ENCODE measurements at regions not wholly inside any gene's neighbourhood (a gene's known extent, or its start where the extent isn't known, plus 50 kb on each side); places are given as distances from the start of the nearest gene placed in this dataset.

DNA sequence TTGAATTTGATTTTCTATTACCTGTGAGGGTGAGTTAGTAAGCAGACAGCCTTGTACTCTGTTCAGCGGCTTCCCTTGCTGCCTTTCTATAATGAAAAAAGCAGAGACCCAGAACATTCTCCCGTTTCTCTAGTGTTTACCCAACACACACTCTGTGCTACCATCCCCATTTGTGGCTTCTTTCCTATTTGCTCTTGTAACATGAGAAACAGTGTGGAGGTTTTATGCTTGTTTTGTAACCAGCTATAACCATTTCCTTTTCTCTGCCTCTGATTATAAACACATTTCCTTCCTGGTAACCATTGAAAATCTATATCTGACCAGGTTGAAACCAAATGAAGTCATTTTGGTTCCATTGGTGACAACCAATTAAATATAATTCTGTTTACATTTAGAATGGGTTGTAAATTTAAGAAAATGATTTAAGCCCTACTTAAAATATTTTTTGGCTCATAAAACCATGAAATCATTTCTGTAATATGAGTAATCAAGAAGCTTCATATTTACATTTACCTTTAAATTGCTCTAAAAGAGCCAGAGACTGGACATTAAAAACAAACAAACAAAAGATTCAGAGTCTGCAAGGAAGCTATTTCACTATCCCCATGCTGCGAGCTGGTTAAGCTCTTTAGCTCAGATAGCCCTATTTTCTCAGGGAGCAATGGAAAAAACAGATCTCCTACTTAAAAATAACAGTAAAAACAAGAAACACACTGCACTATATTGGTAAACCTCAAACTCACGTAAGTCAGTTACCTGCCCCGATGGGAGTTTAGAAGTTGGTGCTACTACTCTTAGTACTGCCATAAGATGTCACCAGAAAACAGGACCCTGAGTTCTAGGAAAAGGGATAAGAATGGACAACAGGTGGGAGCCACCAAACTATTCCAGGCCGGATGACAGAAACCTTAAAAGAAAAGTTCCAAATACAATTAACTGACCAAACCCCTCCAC is 206.5 kb upstream of the EEA1 start:
- DNase-seq: no peak

DNA sequence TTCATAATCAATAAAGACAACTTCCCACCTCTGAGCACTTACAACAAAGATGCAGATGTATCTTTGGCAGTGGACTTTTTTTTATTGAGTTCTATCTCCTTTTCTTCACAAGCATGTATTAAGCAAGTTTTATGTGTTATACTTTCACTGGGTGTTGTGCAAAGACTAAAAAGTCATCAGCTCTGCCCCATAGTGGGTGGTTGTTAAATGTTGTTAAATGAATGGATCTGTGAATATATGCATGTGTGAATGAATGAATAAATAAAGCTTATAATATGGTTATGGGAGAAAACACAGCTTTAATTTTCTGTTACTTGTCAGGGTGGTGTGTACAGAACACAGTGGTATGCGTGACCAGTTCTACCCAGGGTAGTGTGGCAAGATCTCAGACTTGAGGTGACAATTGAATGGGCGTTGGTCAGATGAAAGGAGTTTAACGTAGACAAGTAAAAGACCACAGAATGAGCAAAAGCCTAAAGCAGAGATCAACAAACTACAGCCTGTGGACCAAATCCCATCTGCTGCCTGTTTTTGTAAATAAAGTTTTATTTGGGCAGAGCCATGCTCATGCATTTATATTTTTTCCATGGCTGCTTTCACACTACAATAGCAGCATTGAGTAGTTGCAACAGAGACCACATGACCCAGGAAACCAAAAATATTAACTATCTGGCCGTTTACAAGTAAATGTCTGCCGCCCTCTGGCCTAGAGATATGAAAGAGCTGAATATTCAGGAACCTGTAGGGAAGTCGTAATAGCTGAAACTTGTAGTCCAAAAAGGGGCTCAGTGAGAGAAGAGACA is 207.4 kb upstream of the EEA1 start:
- no peak for DNase-seq

DNA sequence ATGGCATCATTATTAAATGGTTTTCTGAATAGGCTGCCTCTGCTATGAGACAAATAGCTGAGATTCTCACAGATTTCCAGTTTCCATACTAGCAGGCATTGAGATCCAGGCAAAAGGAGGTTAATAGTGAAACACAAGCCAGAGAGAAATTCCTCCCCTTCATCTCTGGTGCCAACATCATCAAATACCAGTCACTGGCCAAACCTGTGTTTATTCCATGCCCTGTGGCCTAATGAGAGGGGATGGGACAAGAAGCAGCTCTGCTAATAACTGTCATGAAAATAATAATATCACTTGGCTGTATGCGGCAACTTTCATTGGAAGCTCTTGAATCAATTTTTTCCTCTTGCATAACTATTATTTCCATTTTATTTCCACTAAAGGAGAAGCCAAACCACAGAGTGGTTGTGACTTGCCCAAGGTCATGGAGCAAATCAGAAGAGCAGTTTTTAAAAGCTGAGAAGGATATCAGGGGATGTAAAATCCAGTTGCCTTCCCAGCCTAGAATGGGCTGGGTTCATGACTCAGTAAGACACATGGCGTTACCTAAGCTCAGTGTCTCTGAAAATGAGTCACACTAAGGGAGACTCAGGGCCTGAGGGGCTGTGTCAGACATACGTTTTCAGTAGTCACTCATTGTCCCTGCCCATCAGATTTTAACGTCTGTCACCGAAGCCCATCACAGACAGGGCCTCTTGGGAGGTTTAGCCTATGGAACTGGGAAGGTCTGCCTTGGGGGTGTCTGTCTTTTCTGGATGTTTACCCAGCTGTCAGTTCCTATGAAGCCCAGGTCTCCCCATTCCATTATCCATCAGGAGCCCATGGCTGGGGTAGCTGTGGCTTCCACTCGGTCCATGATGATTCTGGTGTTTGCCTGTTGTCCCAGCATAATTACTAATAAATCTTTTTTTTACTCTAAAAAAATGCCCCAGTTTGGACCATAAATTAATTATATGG is 208.8 kb upstream of the EEA1 start:
- DNase-seq: no peak

DNA sequence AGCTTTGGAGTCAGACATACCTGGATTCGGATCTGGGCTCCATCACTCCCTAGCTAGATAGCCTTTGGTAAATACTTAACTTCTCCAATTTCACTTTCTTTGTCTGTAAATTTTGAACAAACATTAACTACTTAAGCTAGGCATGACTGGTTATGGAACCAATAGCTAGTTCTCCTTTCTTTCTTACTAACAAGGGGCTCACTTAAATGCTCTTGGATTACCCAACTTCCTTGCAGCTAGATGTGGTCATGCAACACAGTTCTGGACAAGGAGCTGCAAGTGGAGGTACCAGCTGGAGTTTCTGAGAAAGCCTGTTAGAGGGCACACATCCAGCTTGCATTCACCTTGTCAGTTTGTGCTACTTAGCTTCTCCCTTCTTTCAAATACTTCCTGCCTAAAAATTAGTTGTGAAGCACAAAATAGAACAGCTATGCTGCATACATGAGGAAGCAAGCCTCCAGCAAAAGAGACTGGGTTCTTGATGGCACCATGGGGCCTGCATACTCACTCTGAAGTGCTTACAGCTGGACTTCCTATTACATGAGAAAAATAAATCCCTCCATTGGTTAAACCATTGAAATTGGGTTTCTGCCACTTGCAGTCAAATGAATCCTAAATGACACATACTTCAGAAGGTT is 210.1 kb upstream of the EEA1 start:
- no peak for DNase-seq

DNA sequence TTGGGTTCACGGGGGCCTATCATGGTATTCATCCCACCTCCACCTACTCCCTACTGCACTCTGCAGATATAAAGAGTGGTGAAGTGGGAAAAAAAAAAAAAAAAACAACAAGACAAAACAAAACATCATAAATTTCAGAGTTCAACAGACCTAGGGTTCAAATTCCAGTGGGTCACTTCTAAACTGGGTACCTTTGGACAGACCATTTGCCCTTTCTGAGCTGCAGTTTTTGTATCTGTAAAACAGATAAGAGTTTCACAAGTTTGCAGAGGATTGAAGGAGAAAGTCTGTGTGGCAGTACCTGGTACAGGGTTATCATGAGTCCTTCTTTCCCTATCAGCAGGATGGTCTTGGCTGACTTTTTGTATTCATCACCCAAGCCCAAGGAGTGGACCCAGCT is 211.2 kb upstream of the EEA1 start:
- DNase-seq: no peak

DNA sequence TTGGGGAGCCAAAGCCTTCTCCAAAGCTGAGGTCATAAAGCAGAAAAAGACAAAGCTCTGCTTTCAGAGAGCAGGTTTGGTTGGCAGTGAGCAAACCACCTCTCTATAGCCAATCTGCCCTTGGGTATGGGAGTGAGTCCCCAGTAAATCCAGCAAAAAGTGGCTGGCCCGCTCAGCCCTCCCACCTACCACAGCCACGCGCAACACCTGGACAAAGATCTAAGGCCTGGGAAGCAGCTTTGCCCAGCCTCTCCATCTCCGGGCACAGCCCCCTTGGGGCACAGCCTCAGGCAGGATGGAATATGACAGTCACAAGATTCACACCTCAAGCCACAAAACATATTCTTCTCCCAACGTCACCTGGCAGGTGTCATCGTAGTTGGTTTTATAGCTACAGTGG is 211.7 kb upstream of the EEA1 start:
- DNase-seq: no peak

DNA sequence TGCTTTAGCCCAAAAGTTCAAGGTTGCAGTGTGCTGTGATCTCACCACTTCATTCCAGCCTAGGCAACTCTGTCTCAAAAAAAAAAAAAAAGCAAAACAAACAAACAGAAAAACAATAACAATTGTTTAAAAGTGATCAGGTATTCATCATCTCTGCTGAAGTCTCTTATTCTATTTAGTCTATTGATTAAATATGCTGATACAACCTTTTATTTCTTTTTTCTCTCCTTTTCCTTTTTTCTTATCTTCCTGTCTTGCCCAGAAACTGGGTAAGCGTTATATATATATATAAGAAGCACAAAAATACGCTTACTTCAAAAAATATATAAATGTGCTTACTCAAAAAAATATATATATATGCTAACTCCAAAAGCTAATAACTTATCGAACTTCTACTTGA is 213.8 kb upstream of the EEA1 start:
- DNase-seq: no peak

DNA sequence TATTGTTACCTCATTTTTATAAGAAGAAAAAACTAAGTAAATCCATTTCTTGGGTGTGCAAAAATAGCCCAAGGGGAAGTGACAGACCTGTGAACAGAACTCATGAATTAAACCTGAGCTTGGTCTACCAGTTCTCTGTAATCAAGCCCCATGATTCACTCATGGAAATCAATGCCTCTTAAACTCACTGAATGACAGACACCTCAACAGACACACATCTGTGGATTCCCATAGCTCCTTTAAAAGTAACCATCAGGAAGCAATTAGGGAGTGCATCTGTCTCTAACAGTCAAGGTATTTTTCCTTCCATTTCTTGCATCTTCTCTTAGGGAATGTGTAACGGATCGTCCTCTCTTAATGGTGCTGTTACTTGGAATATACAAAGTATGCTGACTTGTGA is 215.0 kb upstream of the EEA1 start:
- no peak for DNase-seq

DNA sequence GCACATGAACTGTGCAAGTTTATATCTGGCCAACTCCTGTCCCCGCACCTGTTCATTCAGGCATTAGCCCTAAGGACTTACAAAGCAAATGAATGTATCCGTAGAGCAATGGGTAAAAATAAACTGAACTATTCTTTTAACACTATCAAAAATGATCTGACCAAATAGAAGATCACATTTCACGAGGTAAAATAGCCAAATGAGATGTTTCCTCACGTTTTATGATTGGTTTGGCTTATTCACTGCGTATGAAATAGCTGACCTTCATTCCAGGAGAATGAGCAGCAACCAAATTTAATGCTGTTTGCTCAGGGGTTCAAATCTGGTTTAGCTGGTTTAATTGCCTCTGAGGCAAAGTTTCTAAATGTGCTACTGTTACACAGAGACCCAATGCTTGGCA is 216.0 kb upstream of the EEA1 start:
- no peak for DNase-seq

DNA sequence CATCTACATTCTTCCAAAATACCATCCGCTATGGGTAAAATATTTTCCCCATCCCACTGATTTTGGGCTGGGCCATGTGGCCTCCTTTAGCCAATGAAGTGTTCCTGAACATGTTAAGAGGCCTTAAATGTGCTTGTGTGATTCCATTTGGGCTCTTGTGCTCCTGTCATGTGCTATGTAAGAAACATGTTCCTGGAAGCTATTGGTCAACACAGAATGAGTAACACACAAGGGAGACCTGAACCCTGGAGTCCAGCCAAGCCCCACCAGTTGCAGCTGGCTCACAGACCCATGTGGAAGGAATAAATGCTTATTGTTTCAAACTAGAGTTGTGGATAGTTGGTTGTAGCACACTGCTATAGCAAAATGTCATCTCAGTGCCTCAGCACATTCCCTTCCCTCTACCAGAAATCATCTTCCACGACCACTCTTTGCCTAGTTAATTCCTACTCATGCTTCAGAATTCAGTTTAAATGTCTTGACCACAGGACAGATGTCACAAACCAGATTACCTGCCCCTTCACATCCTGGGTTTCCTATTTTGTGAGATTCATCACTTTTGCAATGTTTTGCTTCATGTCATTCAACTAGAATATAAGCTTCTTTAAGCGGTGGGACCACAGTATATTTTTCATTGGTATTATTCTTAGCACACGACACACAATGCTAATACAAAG is 217.3 kb upstream of the EEA1 start:
- no peak for DNase-seq

DNA sequence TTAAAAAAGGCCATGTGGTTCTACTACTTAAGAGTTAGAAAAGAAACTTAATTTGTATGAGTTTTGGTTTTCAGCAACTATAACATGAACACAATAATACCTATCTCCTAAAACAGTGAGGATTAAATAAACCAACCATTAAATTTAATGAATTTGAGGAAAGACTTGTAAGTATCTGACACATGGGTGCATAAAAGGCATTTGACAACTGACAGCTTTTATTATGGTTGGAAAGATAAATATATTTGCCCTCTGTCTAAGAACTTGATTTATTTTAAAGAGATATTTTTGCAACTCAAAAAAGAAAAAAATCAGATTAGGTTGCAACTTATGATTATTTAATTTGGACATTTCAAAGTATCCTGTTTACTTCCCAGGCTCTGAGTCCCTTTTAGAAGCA is 217.9 kb upstream of the EEA1 start:
- no peak for DNase-seq

DNA sequence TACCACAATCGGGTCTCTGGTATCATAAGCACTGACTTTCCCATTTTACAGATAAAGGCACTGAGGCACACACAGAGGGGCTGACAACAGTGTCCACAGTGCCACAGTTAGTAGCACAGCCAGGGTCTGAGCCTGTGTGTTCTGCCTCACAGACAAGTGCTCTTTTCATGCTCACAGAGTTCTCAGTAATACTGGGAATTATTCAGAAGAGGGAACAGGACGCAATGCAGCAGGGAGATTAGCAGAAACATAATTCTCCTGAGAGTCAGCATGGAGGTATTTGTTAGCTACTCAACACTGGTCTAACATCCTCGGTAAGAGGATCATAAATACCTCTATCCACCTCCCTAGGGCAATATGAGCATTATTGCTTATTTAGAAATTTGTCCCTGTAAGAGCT is 219.3 kb upstream of the EEA1 start:
- DNase-seq: no peak

DNA sequence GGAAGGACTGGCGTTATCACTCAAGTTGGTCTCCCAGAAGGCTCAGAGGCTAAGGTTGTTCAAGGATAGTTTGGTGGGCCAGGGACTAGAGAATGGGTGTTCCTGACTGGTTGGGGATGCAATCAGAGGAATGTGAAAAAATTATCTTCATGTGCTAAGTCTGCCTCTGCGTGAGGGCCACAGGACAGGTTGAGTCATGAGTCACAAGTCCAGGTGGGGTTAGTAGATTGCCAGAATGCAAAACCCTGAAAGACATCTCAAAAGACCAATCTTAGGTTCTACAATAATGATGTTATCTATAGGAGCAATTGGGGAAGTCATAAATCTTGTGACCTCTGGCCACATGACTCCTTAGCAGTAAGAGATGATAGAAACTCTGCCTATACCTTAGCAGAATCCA is 220.1 kb upstream of the EEA1 start:
- no peak for DNase-seq

DNA sequence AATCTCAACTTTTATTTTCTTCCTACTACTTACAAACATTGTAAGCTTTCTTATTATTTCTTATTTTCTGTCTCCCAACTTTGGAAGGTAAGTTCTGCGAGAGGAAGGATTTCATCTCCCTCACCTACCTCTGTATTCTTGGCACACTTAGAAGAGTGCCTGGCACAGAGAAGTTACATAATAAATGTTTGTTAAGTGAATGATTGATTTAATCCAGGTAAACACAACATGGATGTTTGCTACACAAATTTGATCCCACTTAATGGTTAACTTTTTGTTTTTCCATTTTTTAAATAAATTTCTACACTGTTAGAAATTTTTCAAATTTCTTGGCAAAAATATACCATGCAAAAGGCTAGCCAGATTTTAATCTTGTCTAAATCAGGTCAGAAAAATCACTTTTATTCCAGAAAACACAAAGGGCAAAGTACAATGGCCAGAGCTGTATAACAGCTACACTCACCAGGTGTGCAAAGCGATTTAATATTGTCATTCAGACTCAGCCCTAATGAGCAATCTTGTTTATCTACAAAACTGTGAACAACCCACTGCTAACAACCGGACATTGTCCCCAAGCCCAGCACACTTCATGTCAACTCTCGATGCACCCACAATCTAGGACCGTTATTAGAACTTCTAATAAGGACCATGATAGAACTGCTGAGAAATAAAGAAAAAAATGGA is 222.1 kb upstream of the EEA1 start:
- no peak for DNase-seq

DNA sequence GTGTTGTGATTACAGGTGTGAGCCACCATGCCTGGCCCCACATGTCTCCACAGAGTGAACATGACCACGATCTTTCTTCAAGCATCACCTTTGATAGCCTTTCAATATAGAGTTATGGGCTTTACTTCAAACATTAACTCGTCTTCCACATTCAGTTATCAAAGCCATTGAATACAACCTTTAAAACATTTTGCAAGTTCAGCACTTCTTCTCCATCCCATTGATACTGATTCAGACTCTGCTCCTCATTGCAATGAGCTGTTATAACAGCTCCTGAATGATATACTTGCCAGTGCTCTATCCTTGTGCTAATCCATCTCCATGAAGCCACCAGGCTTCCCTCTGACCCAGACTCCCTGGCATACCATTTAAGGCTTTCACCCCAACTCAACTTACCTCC is 223.5 kb upstream of the EEA1 start:
- DNase-seq: no peak

DNA sequence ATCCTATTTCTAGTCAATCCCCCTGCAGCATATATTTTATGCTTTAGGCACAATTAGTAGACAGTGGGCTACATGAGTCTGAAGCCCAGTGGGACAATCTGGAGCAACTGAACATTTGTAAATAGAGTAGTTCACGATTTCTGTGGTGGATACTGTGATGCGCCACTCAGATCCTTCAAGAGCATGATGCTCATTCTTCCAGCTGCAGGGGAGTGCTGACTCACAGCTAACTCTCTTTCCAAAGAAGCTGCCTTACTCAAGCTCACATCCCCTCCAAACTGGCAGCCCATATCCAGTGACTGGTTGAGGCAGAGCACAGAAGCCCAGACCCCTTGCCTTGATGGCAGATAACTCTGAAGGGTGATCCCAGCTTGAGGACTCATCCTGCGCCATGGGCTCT is 224.2 kb upstream of the EEA1 start:
- DNase-seq: no peak

DNA sequence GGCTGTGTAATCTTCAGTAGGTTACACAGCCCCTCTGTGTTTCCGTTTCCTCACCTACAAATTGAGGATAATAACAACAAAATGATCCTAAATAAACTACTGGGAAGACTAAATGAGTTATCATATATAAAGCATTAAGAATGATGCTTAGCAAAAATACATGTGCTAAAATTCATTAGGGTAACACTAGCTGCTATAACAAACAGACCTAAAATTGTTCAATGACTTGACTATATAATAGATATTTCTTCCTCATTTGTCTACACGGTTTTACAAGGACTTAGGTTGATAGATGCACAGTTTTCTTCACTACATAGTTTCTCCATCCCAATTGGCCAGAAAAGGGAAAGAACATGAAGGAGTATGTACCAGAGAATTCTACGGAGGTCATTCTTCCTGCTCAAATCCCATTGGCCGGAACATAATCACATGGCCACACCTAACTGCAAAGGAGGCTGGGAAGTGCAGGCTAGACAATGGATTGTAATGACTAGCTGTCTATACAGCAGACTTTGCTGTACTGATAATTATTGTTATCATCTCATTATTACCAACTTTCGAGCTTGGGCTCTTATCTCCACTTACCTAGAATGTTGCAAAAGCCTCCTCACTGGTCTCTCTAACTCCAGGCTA is 223.5 kb upstream of the NUDT4 start:
- no peak for DNase-seq

DNA sequence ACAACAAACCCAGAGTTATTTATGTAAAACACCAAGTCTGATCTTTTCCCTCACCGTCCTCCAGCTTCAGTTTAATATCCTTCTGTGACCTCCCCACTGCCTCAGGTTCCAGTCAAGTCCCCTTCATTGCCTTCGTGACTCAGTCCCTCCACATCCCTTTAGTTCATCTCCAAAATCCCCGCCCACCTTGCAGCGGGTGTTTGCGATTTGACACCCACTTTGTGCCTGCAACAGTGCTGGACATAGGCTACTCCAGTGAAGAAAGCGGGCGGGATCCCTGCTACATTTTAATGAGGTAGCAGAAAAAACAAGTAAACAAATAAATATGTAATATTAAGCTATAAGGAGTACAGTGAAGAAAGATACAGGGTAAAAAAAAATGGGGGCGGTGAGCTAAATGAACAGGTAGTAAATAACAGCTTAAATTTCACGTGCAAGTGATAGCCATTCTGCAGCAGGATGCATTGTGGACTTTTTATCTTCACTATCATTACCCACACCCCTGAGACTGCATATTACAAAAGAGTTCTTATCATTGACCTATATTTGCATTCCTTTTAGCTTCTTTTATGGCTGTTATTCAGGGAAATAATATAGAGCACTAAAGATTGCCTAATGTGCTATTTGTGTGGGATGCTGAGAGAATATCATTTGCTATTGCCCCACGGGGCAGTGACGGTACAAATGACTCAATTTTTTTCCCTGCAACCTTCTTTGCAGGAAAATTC is 222.8 kb upstream of the NUDT4 start:
- no peak for DNase-seq

DNA sequence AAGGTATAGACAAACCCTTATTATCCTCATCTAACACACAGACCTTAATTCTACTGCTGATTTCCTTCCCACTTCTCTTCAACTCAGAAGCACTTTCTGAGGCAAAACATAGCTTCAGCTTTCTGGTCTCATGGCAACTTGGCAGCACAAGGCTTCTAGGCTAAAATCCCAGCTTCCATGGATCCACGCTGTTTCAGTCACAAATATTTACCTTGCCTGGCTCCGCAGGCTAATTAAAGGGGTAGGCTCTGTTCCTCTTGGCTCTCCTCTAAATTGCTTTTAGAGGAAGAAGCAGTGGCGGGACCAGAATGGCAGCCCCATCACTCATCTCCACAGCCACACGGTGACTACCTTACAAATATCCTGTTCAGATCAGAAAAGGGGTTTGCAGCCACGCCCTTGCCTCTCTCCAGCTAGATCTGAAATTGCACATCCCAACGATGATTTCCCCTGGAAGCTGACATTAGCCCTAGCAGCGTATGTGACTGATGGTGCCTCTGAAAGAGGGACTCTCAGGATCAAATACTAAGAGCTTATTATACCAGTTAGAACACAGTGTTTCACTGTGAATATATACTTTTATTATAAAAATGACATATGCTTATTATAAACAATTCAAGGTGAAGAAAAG is 221.5 kb upstream of the NUDT4 start:
- DNase-seq: no peak

DNA sequence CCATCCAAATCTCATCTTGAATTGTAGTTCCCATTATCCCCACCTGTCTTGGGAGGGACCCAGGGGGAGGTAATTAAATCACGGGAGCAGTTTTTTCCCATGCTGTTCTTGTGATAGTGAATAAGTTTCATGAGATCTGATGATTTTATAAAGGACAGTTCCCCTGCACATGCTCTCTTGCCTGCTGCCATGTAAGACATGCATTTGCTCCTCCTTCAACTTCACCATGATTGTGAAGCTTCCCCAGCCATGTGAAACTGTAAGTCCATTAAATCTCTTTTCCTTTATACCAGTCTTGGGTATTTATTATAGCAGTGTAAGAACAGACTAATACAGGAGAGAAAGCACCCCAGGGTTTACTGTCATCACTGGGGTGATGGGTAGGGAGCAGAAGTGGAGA is 220.4 kb upstream of the NUDT4 start:
- DNase-seq: no peak

Data from hematopoietic multipotent progenitor cell treated with erythropoietin and hydrocortisone succinate and interleukin-3 and kit ligand, for 8 days (in vitro differentiated cells).